Endothelial cell of umbilical vein (primary cell): ENCODE measurements at regions not wholly inside any gene's neighbourhood (a gene's known extent, or its start where the extent isn't known, plus 50 kb on each side); places are given as distances from the start of the nearest gene placed in this dataset.

ENCODE experiments used
- BruUV-seq: library from RNA; stranded (reverse); fragments of 400-500 nt; replicated peaks from 2 replicates; lab custom pipeline; 2021; lab: Mats Ljungman, UMichigan
- CTCF ChIA-PET: fragments of 300-600, 350-600 bp; sonication (Branson Sonifier 250); formaldehyde crosslinking; loops from one replicate; lab custom pipeline; 2021; ENCODE audit warnings: antibody characterized with exemption, inconsistent platforms; lab: Charles Lee
- POLR2A ChIA-PET: fragments of 300-600, 350-600 bp; sonication (Branson Sonifier 250); formaldehyde crosslinking; loops from one replicate; lab custom pipeline; 2021; ENCODE audit warnings: antibody characterized with exemption, inconsistent platforms; lab: Charles Lee
- DNase-seq: peaks from one replicate; pipeline ENCODE4 v3.0.0-alpha.2; 2011; ENCODE audit warnings: low read depth, low spot score
- FAIRE-seq: peaks from 2 replicates; lab custom pipeline; 2011; peaks lifted over from hg19 to GRCh38; lab: Jason Lieb, UNC
- H2AFZ ChIP-seq: 2 replicates; pipeline ENCODE4 v1.6.0; 2012; ENCODE audit warnings: low read depth, low read length, control low read depth, inconsistent platforms
- H3K27ac ChIP-seq: 2 replicates; pipeline ENCODE4 v1.5.1; 2011; ENCODE audit warnings: low read depth, mild to moderate bottlenecking, control low read depth, low read length, moderate library complexity; ENCODE audit not compliant: insufficient read depth
- H3K27me3 ChIP-seq, 2 experiments: 2 replicates each; pipeline versions ENCODE4 v1.6.0 to v1.6.1; 2011; ENCODE audit warnings: low read length in 2 of 2, mixed read lengths in 1 of 2; ENCODE audit not compliant: control insufficient read depth in 2 of 2, insufficient read depth in 2 of 2
- H3K36me3 ChIP-seq, 2 experiments: 2 replicates in 1 of 2; 3 replicates in 1 of 2; pipeline ENCODE4 v1.5.1; 2011; ENCODE audit warnings: low read length in 2 of 2, mild to moderate bottlenecking in 1 of 2, moderate library complexity in 1 of 2; ENCODE audit not compliant: control insufficient read depth in 2 of 2, insufficient read depth in 2 of 2; ENCODE audit errors: extremely low read depth in 1 of 2
- H3K4me1 ChIP-seq: 3 replicates; pipeline ENCODE4 v1.5.1; 2011; ENCODE audit warnings: mild to moderate bottlenecking, low read length; ENCODE audit not compliant: control insufficient read depth, insufficient read depth; ENCODE audit errors: extremely low read depth
- H3K4me2 ChIP-seq: 2 replicates; pipeline ENCODE4 v1.6.1; 2011; ENCODE audit warnings: low read length, control low read depth, mixed read lengths; ENCODE audit not compliant: insufficient read depth
- H3K4me3 ChIP-seq, 3 experiments: fragments of 200-600 bp in 1 of 3; sonication (generic), shearing (Covaris generic) in 1 of 3; replicated peaks in 1 of 3; 2 replicates each; pipeline ENCODE4 v1.5.1; 2011 to 2016; ENCODE audit warnings: control low read depth in 3 of 3, low read length in 3 of 3, mild to moderate bottlenecking in 2 of 3, inconsistent platforms in 1 of 3, low read depth in 1 of 3, moderate library complexity in 1 of 3; ENCODE audit not compliant: insufficient read depth in 1 of 3
- H3K79me2 ChIP-seq: 2 replicates; pipeline ENCODE4 v1.6.0; 2012; ENCODE audit warnings: low read length, inconsistent platforms; ENCODE audit not compliant: control insufficient read depth, insufficient read depth
- H3K9ac ChIP-seq: replicated peaks from 2 replicates; pipeline ENCODE3; 2011; ENCODE audit warnings: low read length, control low read depth; ENCODE audit not compliant: insufficient read depth; ENCODE audit errors: extremely low read depth
- H3K9me1 ChIP-seq: replicated peaks from 3 replicates; pipeline ENCODE4 v1.6.0; 2011; ENCODE audit warnings: mild to moderate bottlenecking, low read length; ENCODE audit not compliant: control insufficient read depth, insufficient read depth; ENCODE audit errors: extremely low read depth
- H3K9me3 ChIP-seq: replicated peaks from 2 replicates; pipeline ENCODE4 v1.5.1; 2012; ENCODE audit warnings: low read length, inconsistent platforms; ENCODE audit not compliant: control insufficient read depth, insufficient read depth
- H4K20me1 ChIP-seq: replicated peaks from 2 replicates; pipeline ENCODE3; 2011; ENCODE audit warnings: mild to moderate bottlenecking, low read length; ENCODE audit not compliant: control insufficient read depth, insufficient read depth; ENCODE audit errors: extremely low read depth
- JUN ChIP-seq: IDR thresholded peaks from 2 replicates; pipeline ENCODE4 v1.6.1; 2011; ENCODE audit warnings: borderline replicate concordance, low read depth; ENCODE audit not compliant: insufficient read length, insufficient read depth
- dilution Hi-C: fragments of 300-500 bp; cut with MboI; formaldehyde crosslinking; loops from one replicate; pipeline ENCODE4 v1.15.0; 2019; ENCODE audit warnings: low sequenced_read_pairs; ENCODE audit not compliant: extremely low pct_ligation_motif_present
- intact Hi-C: fragments of 100-400 bp; cut with micrococcal nuclease; formaldehyde crosslinking; loops from one replicate; pipeline ENCODE4 v1.10.0; 2022
- TF ChIP-seq, protein P1 (sequence below), 2 donors: IDR thresholded peaks; 1 replicate in 1 of 2; 2 replicates in 1 of 2; pipeline ENCODE4 v1.5.1; 2011; ENCODE audit warnings: low read length in 2 of 2, mild to moderate bottlenecking in 2 of 2, moderate library complexity in 2 of 2, control low read depth in 1 of 2, inconsistent platforms in 1 of 2, low read depth in 1 of 2; ENCODE audit not compliant: insufficient read depth in 1 of 2; ENCODE audit errors: extremely low read depth in 1 of 2

DNA sequence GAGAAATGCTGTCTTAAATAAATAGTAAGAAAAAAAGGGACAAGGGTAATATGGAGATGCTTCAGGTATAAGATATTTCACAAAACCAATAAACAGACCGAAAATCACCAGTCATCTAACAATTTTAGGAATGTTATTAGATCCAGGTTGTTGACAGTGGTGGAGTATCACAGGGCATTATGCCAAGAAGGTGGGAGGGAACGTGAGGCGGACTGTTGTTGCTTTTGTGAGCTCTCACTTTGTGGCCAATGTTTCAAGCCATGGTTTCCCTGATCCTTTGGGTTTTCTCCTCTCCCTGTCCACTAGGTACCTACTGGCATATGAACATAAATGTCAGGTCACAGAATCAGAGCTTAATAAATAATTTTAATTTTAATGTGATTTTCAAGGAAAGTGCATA lies 790.3 kb upstream of the SLITRK1 start:
- no peak overlapping the region for H3K27ac ChIP-seq
- no peak overlapping the region for H3K4me2 ChIP-seq
- no peaks in the 10 kb centered on the region for H4K20me1 ChIP-seq
- H3K27me3 ChIP-seq, result no peaks in the 10 kb centered on the region
- DNase-seq (no peak), FAIRE-seq (no peak)
- BruUV-seq, result no TSS peak
- H3K4me1 ChIP-seq, result no peaks in the 10 kb centered on the region
- no peaks in the 10 kb centered on the region for H3K9me3 ChIP-seq
- no peaks in the 10 kb centered on the region for H3K9me1 ChIP-seq
- ChIA-PET POLR2A (no interaction called here), CTCF (no interaction called here)
- no peak overlapping the region for H2AFZ ChIP-seq
- H3K9ac ChIP-seq, result no peak overlapping the region
- H3K79me2 ChIP-seq, result no peaks in the 10 kb centered on the region
- intact Hi-C loops (no loop called here), dilution Hi-C loops (no loop called here)
- TF ChIP-seq JUN, result no peak
- H3K4me3 ChIP-seq, result no peak overlapping the region
- no peaks in the 10 kb centered on the region for H3K36me3 ChIP-seq

DNA sequence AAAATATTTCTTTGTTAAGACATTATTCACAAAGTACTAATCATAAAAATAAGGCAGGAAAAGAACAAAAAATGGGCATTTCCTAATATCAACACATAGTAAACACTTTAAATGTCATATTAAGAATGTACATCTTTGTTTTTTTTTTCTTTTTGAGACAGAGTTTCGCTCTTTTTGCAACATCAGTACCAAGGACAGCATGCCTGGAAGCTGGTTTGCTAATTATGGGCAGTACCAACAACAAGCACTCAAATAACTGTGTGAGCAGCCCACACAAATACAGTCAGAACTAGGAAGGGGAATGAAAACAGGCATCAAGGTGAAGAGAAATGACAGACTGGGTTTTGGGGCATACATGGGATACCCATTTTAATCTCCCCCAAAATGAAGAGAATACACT lies 788.0 kb upstream of the SLITRK1 start:
- BruUV-seq, result no TSS peak
- no peaks in the 10 kb centered on the region for H4K20me1 ChIP-seq
- dilution Hi-C loops, result no loop called here
- H3K36me3 ChIP-seq, result no peaks in the 10 kb centered on the region
- DNase-seq (no peak), FAIRE-seq (no peak)
- no peaks in the 10 kb centered on the region for H3K27me3 ChIP-seq
- H3K4me2 ChIP-seq, result no peak overlapping the region
- no peaks in the 10 kb centered on the region for H3K4me1 ChIP-seq
- CTCF ChIA-PET, result no interaction called here
- no peaks in the 10 kb centered on the region for H3K79me2 ChIP-seq
- no peak overlapping the region for H2AFZ ChIP-seq
- TF ChIP-seq JUN, result no peak
- TF ChIP-seq, protein P1, sequence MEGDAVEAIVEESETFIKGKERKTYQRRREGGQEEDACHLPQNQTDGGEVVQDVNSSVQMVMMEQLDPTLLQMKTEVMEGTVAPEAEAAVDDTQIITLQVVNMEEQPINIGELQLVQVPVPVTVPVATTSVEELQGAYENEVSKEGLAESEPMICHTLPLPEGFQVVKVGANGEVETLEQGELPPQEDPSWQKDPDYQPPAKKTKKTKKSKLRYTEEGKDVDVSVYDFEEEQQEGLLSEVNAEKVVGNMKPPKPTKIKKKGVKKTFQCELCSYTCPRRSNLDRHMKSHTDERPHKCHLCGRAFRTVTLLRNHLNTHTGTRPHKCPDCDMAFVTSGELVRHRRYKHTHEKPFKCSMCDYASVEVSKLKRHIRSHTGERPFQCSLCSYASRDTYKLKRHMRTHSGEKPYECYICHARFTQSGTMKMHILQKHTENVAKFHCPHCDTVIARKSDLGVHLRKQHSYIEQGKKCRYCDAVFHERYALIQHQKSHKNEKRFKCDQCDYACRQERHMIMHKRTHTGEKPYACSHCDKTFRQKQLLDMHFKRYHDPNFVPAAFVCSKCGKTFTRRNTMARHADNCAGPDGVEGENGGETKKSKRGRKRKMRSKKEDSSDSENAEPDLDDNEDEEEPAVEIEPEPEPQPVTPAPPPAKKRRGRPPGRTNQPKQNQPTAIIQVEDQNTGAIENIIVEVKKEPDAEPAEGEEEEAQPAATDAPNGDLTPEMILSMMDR (IDR thresholded peaks at IDR 0.05; ENCODE audit: extremely low read depth in 1 of 2, insufficient read depth in 1 of 2, low read depth in 1 of 2, low read length in 2 of 2), result no peak
- POLR2A ChIA-PET, result no interaction called here
- H3K27ac ChIP-seq, result no peak overlapping the region
- H3K9me3 ChIP-seq, result no peaks in the 10 kb centered on the region
- intact Hi-C loops, result no loop called here
- H3K9ac ChIP-seq, result no peak overlapping the region
- H3K9me1 ChIP-seq, result no peaks in the 10 kb centered on the region
- H3K4me3 ChIP-seq, result no peak overlapping the region
